CD14-positive monocyte (primary cell): ENCODE measurements at regions not wholly inside any gene's neighbourhood (a gene's known extent, or its start where the extent isn't known, plus 50 kb on each side); places are given as distances from the start of the nearest gene placed in this dataset.

Experiments used
- DNase-seq, 3 donors: peaks; one replicate each; pipeline ENCODE4 v3.0.0-alpha.2; 2011 to 2022
- H2AFZ ChIP-seq: 2 replicates; pipeline ENCODE4 v1.6.0; 2012; ENCODE audit warnings: mild to moderate bottlenecking, low read depth, low read length, inconsistent platforms; ENCODE audit not compliant: insufficient read depth, poor library complexity, severe bottlenecking
- H3K27ac ChIP-seq, 2 donors: 1 replicate in 1 of 2; 2 replicates in 1 of 2; pipeline ENCODE4 v1.5.1; 2012 to 2013; ENCODE audit warnings: low read length in 2 of 2, control low read depth in 1 of 2, inconsistent platforms in 1 of 2, low read depth in 1 of 2, mild to moderate bottlenecking in 1 of 2
- H3K27me3 ChIP-seq, 2 donors: one replicate each; pipeline versions ENCODE4 v1.6.0 to v1.6.1; 2011 to 2013; ENCODE audit warnings: low read length in 2 of 2; ENCODE audit not compliant: control insufficient read depth in 2 of 2, insufficient read depth in 2 of 2
- H3K36me3 ChIP-seq, 2 donors: replicated peaks in 1 of 2; 1 replicate in 1 of 2; 2 replicates in 1 of 2; pipeline versions ENCODE4 v1.5.1 to v1.6.1; 2012 to 2013; ENCODE audit warnings: low read length in 2 of 2, control low read depth in 1 of 2, inconsistent platforms in 1 of 2, mild to moderate bottlenecking in 1 of 2; ENCODE audit not compliant: insufficient read depth in 2 of 2, control insufficient read depth in 1 of 2
- H3K4me1 ChIP-seq, 2 donors: 1 replicate in 1 of 2; 2 replicates in 1 of 2; pipeline versions ENCODE4 v1.5.1 to v1.6.1; 2012 to 2013; ENCODE audit warnings: low read length in 2 of 2, control low read depth in 1 of 2, inconsistent platforms in 1 of 2, mild to moderate bottlenecking in 1 of 2, moderate library complexity in 1 of 2; ENCODE audit not compliant: insufficient read depth in 2 of 2, control insufficient read depth in 1 of 2
- H3K4me2 ChIP-seq: replicated peaks from 2 replicates; pipeline ENCODE3; 2012; ENCODE audit warnings: low read length, moderate library complexity, mild to moderate bottlenecking; ENCODE audit not compliant: poor library complexity, severe bottlenecking; ENCODE audit errors: extremely low read depth
- H3K4me3 ChIP-seq, 3 experiments: fragments of 200-600 bp in 1 of 3; sonication (generic) in 1 of 3; replicated peaks in 1 of 3; 1 replicate in 2 of 3; 2 replicates in 1 of 3; pipeline ENCODE4 v1.5.1; 2011 to 2013; ENCODE audit warnings: low read length in 3 of 3, mild to moderate bottlenecking in 3 of 3, control low read depth in 2 of 3, low read depth in 2 of 3, inconsistent platforms in 1 of 3, moderate library complexity in 1 of 3
- H3K79me2 ChIP-seq: 2 replicates; pipeline ENCODE4 v1.6.0; 2012; ENCODE audit warnings: mild to moderate bottlenecking, control low read depth, inconsistent platforms, low read length, moderate library complexity; ENCODE audit not compliant: insufficient read depth
- H3K9ac ChIP-seq: 2 replicates; pipeline ENCODE4 v1.6.0; 2017; ENCODE audit warnings: low read length, mild to moderate bottlenecking; ENCODE audit not compliant: insufficient read depth, poor library complexity, severe bottlenecking
- H3K9me3 ChIP-seq, 2 donors: replicated peaks in 1 of 2; 1 replicate in 1 of 2; 2 replicates in 1 of 2; pipeline versions ENCODE4 v1.5.1 to v1.6.1; 2012 to 2013; ENCODE audit warnings: low read length in 2 of 2, control low read depth in 1 of 2; ENCODE audit not compliant: control insufficient read depth in 1 of 2, insufficient read depth in 1 of 2
- H4K20me1 ChIP-seq: 2 replicates; pipeline ENCODE4 v1.6.0; 2012; ENCODE audit warnings: mild to moderate bottlenecking, low read length, control low read depth, moderate library complexity; ENCODE audit not compliant: insufficient read depth
- H3K27ac Mint-ChIP-seq, 7 donors: one replicate each; pipeline ENCODE4 v1.8.0; 2020; ENCODE audit warnings: mild to moderate bottlenecking in 7 of 7, mixed read lengths in 7 of 7, moderate library complexity in 6 of 7, inconsistent platforms in 2 of 7
- H3K27me3 Mint-ChIP-seq, 3 donors: one replicate each; pipeline ENCODE4 v1.8.0; 2021 to 2022; ENCODE audit warnings: low read depth in 3 of 3, mild to moderate bottlenecking in 3 of 3, mixed read lengths in 3 of 3, moderate library complexity in 3 of 3, inconsistent platforms in 1 of 3
- H3K36me3 Mint-ChIP-seq, 2 donors: one replicate each; pipeline ENCODE4 v1.8.0; 2020; ENCODE audit warnings: mixed read lengths in 2 of 2, inconsistent platforms in 1 of 2, mild to moderate bottlenecking in 1 of 2
- H3K4me1 Mint-ChIP-seq: one replicate; pipeline ENCODE4 v1.8.0; 2020; ENCODE audit warnings: mild to moderate bottlenecking, mixed read lengths
- H3K4me3 Mint-ChIP-seq, 2 donors: one replicate each; pipeline ENCODE4 v1.8.0; 2020; ENCODE audit warnings: mild to moderate bottlenecking in 2 of 2, mixed read lengths in 2 of 2, moderate library complexity in 1 of 2
- H3K9me3 Mint-ChIP-seq, 7 donors: one replicate each; pipeline ENCODE4 v1.8.0; 2020 to 2022; ENCODE audit warnings: mixed read lengths in 7 of 7, mild to moderate bottlenecking in 6 of 7, moderate library complexity in 6 of 7, inconsistent platforms in 2 of 7
- CTCF ChIP-seq: fragments of 200-600 bp; IDR thresholded peaks from one replicate; pipeline ENCODE4 v1.8.0; 2022; ENCODE audit warnings: antibody characterized with exemption, mild to moderate bottlenecking
- WGBS: methylation state at CpG from one replicate; pipeline ENCODE4 v1.1.5; 2013; ENCODE audit warnings: missing lambda C conversion rate; ENCODE audit not compliant: insufficient coverage; 5-methylcytosine and 5-hydroxymethylcytosine counted together
- intact Hi-C, 2 donors: fragments of 100-400 bp; cut with micrococcal nuclease; formaldehyde crosslinking; loops; one replicate each; pipeline versions ENCODE4 v1.15.0 to v1.15.1; 2023

- Histone ChIP-seq H3K9me3 (peaks cover 10 to 12% of the 10 kb centered on the region in 2 donors), H3K36me3 (no peaks in the 10 kb centered on the region), H2AFZ (no peak overlapping the region), H3K9ac (no peak overlapping the region), H3K4me2 (no peak overlapping the region), H3K4me3 (no peak overlapping the region), H4K20me1 (no peaks in the 10 kb centered on the region), H3K27me3 (no peaks in the 10 kb centered on the region), H3K4me1 (no peaks in the 10 kb centered on the region), H3K79me2 (no peaks in the 10 kb centered on the region), H3K27ac (no peak overlapping the region)
- peaks cover 0 to 6% (median 4%) of the 10 kb centered on the region in 7 donors for H3K9me3 Mint-ChIP-seq
- H3K4me1 Mint-ChIP-seq: peaks cover 2% of the 10 kb centered on the region
- WGBS: 100% methylated on average over 2 of the region's 3 CpGs
- H3K36me3 Mint-ChIP-seq: no peaks in the 10 kb centered on the region
- intact Hi-C loops: no loop called here
- no peak overlapping the region for H3K27ac Mint-ChIP-seq
- peaks cover 0 to 2% (median 1%) of the 10 kb centered on the region in 3 donors for H3K27me3 Mint-ChIP-seq
- no peak for DNase-seq
- TF ChIP-seq CTCF: no peak
- no peak overlapping the region for H3K4me3 Mint-ChIP-seq
Measured at GRCh38 chr5:60350794-60351193, 349.2 kb downstream of the DEPDC1B start.

GRCh38 chr5:60349891-60350415, 350.0 kb downstream of the DEPDC1B start:
- Histone ChIP-seq H3K4me3 (no peak overlapping the region), H3K4me1 (no peaks in the 10 kb centered on the region), H3K79me2 (no peaks in the 10 kb centered on the region), H3K9me3 (peaks cover 10 to 12% of the 10 kb centered on the region in 2 donors), H3K36me3 (no peaks in the 10 kb centered on the region), H3K4me2 (no peak overlapping the region), H4K20me1 (no peaks in the 10 kb centered on the region), H3K27me3 (no peaks in the 10 kb centered on the region), H2AFZ (no peak overlapping the region), H3K9ac (no peak overlapping the region), H3K27ac (no peak overlapping the region)
- 100% methylated on average over 2 of the region's 2 CpGs for WGBS
- H3K36me3 Mint-ChIP-seq: no peaks in the 10 kb centered on the region
- DNase-seq: no peak
- no peak overlapping the region for H3K4me3 Mint-ChIP-seq
- H3K27me3 Mint-ChIP-seq: peaks cover 0 to 2% (median 1%) of the 10 kb centered on the region in 3 donors
- intact Hi-C loops: no loop called here
- H3K4me1 Mint-ChIP-seq: peaks cover 2% of the 10 kb centered on the region
- peaks cover 0 to 6% (median 4%) of the 10 kb centered on the region in 7 donors for H3K9me3 Mint-ChIP-seq
- no peak for TF ChIP-seq CTCF
- peak overlapping the region in 1 of 7 donors; percentile 14 for H3K27ac Mint-ChIP-seq
